HG03196 (cell line): ENCODE measurements at regions not wholly inside any gene's neighbourhood (a gene's known extent, or its start where the extent isn't known, plus 50 kb on each side); places are given as distances from the start of the nearest gene placed in this dataset.

ENCODE experiments used
- ATAC-seq: cut with Tn5 transposase; IDR thresholded peaks from one replicate; pipeline ENCODE4 v1.9.1; 2021; ENCODE audit not compliant: unreplicated experiment

- ATAC-seq = no peak
Measured at GRCh38 chr5:29897916-29898315, 1295.6 kb upstream of the CDH6 start.

DNA sequence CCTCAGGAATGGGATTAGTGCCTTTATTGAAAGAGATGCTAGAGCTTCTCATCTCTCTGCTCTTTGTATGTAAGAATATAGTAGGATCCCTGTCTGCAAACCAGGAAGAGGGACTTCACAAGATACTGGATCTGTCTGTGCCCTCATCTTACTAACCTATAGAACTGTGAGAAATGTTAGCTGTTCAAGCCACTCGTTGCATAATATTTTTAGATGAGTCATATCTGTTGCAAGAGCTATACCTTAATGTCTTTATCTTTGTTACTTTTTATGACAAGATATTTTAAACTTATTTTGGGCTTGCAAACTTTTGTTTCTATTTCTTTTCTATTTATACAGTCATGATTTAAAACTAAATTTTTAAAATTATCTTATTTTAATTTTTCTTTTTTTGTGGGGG is 1296.8 kb upstream of the CDH6 start:
- no peak for ATAC-seq

DNA sequence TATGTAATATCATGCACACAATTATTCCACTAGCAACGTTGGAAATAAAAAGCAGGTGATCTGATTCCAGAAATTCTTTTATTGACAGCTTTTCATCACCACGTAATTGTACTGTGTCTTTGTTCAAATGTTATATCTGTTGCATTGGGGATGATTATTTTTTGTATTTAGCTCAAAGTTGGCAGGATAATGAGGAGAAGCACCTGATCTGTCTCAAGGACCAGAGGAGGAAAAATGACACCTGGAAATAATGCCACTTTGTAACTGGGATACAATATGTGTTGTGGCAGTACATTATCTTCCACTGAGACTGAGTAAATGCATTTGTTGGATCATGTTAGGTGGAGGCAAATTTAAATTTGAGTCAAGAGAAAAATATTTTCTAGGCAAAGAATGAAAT is 1298.8 kb upstream of the CDH6 start:
- ATAC-seq = no peak

GRCh38 chr5:29889051-29889450 is 1304.4 kb upstream of the CDH6 start:
- ATAC-seq = no peak

DNA sequence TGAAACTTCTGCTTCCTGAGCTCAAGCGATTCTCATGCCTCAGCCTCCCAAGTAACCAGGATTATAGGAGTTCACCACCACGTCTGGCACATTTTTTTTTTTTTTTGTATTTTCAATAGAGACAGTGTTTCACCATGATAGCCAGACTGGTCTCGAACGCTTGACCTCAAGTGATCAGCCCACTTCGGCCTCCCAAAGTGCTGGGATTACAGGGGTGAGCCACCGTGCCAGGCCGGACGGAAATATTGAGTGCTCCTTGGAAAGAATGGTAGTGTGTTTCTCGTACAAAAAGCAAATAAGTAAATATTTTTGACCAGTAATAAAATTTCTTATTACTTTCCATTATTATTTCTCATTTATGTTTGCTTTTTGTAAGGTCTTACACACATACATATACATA is 1307.9 kb upstream of the CDH6 start:
- ATAC-seq = no peak

DNA sequence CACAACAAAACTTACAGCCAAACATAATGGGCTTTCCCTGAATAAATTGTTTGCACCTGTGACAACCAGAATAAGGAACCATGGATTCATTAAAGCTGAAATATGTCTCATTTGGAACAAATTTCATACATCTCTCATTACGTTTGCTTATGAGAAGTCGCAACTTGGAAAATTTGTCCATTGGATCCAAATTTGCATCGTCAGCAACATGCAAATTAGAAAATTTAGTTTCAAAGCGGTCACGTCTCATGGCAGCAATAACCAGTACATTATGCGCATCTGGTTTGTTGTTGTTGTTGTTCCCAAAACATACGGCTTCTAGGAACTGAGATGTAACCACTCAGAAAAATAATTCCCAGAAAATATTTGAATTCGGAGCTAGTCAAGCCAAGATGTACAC is 1311.5 kb upstream of the CDH6 start:
- ATAC-seq = no peak

GRCh38 chr5:29879401-29879800 is 1314.1 kb upstream of the CDH6 start:
- ATAC-seq = no peak

GRCh38 chr5:29878599-29878998 is 1314.9 kb upstream of the CDH6 start:
- no peak for ATAC-seq

DNA sequence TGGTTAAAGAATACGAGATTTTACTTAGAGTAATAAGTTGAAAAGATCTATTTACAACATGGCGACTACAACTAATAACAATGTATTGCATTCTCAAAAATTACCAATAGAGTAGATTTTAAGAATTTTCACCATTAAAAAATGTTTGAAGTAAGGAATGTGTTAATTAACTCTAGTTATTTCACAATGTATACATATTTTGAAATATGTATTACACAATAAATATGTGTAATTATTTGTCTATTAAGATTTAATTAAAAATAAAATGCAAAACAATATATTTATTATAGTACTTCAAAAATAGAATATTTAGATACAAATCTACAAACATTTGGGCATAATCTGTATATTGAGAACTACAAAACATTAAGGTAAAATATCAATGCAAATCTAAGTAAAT is 1326.3 kb upstream of the CDH6 start:
- no peak for ATAC-seq

DNA sequence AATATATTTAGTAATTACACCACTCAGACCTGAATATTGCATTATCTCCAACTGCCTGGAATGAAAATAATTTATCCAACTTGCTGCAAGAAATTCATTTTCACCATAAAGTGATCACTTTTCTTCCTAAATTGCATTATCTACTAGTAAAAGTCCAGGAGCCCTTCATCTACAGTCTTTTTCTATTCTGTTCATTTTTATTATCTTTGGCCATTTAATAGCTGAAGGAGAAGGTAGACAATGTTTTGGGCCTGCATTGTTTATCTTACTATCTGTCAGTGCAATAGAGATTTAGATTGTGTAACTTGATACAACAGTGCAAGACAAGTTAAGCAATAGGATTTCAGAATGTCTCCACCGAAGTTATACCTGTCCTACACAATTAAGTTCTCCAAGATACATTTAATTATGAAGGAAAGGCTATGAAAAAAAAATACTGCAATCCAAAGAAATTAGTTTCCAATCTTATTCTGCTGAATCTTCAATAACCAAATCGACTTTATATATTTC is 1339.7 kb upstream of the CDH6 start:
- no peak for ATAC-seq

GRCh38 chr5:29852329-29852728 is 1341.2 kb upstream of the CDH6 start:
- no peak for ATAC-seq

DNA sequence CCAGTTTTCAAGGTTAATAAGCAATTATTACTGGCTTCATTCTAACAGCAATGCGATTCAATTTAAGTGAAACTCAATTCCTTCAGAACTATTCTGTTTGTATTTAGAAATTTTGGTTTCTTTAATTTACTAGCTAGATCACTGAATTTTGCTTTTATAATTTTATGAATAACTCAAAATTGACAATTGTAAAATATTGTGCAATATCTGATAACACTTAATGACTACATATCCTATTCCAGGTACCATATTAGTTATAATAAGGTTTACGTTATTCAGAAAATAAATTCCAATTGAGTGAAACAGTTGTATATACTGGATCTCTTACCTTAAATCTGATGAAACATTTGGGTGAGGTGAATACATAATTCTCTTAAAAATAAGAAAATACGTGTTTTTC is 1348.3 kb upstream of the CDH6 start:
- no peak for ATAC-seq

DNA sequence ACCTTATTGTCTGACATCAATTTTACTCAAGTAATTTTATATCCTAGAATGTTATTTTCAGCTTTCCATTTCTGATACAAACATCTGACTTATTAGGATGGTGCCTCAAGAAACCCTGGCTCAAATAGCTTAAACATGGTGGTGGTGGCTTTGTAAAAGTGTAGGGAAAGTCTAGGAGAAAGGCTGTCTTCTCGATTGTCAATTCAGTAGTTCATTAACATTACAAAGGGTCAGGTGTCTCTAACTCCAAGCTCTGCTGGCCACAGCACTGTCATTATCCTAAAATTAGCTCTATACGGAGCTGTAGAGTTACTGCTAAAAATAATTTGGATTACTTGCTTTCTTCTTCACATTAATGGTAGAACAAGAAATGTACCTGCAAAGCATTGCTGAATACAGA is 1360.1 kb upstream of the CDH6 start:
- no peak for ATAC-seq

DNA sequence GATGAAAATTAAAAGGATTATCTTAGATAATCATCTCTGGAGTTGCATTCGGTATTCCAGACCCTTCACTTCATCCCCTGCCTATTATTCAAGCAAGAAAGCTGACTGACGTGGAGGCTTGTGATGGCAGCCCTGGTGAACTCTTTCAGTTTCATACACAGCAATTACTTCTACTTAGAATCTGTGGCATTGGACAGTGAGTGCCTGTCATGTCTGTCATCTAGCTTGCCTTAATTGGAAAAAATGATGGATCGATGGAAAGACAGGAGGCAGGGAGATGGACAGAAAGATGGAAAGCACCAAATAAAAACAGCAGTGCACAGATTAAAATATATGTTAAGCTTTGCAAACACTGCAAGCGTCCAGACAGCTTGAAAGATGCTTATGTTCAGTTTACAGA is 1371.0 kb upstream of the CDH6 start:
- no peak for ATAC-seq

GRCh38 chr5:29811914-29812679 is 1381.4 kb upstream of the CDH6 start:
- ATAC-seq = no peak

GRCh38 chr5:29805804-29806203 is 1387.7 kb upstream of the CDH6 start:
- no peak for ATAC-seq

- ATAC-seq = no peak
Measured at GRCh38 chr5:29800752-29801151, 1392.7 kb upstream of the CDH6 start.

DNA sequence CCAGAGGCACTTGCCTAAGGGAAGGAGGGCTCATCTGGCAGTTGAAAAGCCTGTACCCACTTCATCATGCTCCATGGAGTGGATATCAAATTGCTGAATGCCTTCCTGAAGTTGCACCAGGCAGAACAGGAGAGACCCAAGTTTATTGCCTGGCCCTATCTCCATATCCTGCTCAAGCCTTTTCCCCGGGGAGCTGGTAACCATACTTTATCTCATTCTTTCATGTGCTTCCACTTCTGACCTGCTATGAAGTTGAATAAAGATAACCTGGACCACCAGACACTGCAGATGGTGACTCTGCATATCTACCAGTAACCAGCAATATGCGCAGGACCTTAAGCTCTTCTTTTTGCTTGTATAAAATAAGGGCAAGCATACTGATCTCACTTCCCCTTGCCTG is 1397.5 kb upstream of the CDH6 start:
- ATAC-seq = no peak

DNA sequence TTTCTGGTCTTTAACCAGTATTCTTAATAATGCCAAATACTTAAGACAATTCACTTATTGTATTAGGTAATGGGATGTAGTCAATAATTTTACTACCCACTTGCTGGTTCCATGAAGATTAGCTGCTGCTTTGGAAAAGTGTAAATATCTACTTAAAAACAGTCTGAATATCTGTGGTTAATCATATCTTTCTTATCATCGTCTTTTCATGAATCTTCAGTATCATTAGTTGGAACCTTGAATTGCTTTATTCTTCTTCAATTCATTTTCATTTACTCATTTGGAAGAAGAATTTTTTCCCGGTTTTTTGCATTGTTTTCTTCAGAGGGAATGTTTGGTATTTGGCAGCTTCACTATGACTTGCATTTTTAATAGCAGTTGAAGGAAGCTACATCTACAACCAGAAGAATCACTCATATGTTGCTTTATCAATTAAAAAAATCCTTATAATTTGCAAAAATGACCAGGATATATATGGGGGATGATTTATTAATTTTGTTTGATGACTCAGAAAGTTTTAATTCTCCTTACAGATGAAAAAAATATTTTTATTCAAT is 1398.3 kb upstream of the CDH6 start:
- no peak for ATAC-seq

DNA sequence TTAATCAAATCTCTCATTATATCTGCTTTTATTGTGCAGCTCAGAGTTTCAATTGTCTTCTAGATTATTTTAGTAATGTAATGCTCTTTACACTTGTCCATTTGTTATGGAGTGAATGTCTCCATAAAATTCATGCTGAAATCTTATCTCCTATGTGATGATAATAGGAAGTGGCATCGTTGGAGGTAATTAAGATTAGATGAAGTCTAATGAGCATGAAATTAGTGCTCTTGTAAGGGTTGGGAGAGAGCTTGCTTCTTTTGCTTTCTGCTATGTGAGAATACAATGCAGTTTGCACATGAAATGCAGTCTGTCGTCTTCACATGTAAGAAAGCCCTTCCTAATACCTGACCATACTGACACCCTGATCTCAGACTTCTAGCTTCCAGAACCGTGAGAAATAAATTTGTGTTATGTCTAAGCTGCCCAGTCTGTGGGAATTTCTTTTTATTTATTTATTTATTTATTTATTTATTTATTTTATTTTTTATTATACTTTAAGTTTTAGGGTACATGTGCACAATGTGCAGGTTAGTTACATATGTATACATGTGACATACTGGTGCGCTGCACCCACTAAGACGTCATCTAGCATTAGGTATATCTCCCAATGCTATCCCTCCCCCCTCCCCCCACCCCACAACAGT is 1399.2 kb upstream of the CDH6 start:
- ATAC-seq = no peak

DNA sequence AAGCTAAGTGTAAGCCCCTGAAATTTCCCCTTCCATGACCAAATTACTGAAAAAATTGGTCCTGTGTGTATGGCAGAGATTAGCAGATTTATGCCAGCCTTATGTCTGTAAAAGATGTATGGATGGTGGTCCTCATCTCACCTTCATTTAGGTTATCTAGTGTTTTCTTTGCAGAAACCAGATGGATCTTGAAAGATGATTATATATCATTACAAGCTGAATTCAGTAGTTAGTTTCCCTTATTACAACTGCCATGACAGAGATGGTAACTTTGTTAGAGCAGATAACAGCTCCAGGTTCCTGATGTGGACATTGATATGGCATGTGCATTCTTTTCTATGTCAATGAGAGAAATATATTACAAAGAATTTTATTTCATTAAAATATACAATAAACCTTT is 1403.2 kb upstream of the CDH6 start:
- no peak for ATAC-seq

DNA sequence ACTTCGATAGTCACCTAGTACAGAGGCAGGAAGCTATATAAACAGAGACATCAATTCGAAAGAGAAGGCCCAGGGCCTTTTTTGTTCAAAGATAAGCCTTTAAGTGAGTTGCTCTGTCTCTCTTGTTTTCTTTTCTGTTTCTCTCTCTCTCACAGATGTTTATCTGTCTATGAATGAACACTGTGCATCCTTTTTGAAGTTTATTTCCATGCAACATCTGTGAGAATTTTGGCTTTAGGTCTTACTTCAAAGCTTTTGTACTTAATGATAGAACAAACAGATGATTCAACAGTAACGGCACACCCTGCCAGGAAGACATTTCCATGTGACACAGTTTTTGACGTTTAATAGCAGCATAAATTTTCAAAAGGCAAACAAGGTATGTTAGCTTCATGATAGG is 1413.1 kb upstream of the CDH6 start:
- ATAC-seq = no peak
